DOHH2 (cell line): ENCODE measurements at regions not wholly inside any gene's neighbourhood (a gene's known extent, or its start where the extent isn't known, plus 50 kb on each side); places are given as distances from the start of the nearest gene placed in this dataset.

ENCODE experiments used
- H3F3A ChIP-seq: fragments of 200-600 bp; sonication (generic), shearing (Covaris generic); 2 replicates; pipeline ENCODE4 v1.6.0; 2016; ENCODE audit warnings: antibody characterized with exemption, mild to moderate bottlenecking; ENCODE audit not compliant: control insufficient read depth, insufficient read depth
- H3K27ac ChIP-seq: fragments of 200-600 bp; sonication (generic); 2 replicates; pipeline ENCODE4 v1.5.1; 2014; ENCODE audit warnings: low read depth, mild to moderate bottlenecking, low read length, moderate library complexity
- H3K27me3 ChIP-seq: fragments of 200-600 bp; sonication (generic); 2 replicates; pipeline ENCODE4 v1.6.1; 2014; ENCODE audit warnings: mild to moderate bottlenecking, low read length, mixed read lengths; ENCODE audit not compliant: control insufficient read depth
- H3K36me3 ChIP-seq: fragments of 200-600 bp; sonication (generic); 2 replicates; pipeline ENCODE4 v1.6.1; 2014; ENCODE audit warnings: mild to moderate bottlenecking, low read length, moderate library complexity, mixed read lengths; ENCODE audit not compliant: control insufficient read depth
- H3K4me1 ChIP-seq: fragments of 200-600 bp; sonication (generic); 2 replicates; pipeline ENCODE4 v1.6.1; 2014; ENCODE audit warnings: mild to moderate bottlenecking, low read length, mixed read lengths; ENCODE audit not compliant: control insufficient read depth
- H3K4me2 ChIP-seq: fragments of 200-600 bp; sonication (generic); 2 replicates; pipeline ENCODE4 v1.6.0; 2014; ENCODE audit warnings: mild to moderate bottlenecking, low read length, moderate library complexity
- H3K4me3 ChIP-seq: fragments of 200-600 bp; sonication (generic); 2 replicates; pipeline ENCODE4 v1.5.1; 2014; ENCODE audit warnings: mild to moderate bottlenecking, low read length, mixed read lengths
- H3K79me2 ChIP-seq: fragments of 200-600 bp; sonication (generic); 2 replicates; pipeline ENCODE4 v1.6.1; 2014; ENCODE audit warnings: mild to moderate bottlenecking, low read length, mixed read lengths; ENCODE audit not compliant: control insufficient read depth
- H3K9me2 ChIP-seq: fragments of 200-600 bp; sonication (generic); replicated peaks from 2 replicates; pipeline ENCODE4 v1.6.1; 2014; ENCODE audit warnings: mild to moderate bottlenecking, low read length, mixed read lengths; ENCODE audit not compliant: control insufficient read depth
- H3K9me3 ChIP-seq: fragments of 200-600 bp; sonication (generic); 2 replicates; pipeline ENCODE4 v1.6.1; 2014; ENCODE audit warnings: antibody characterized with exemption, low read length, mixed read lengths; ENCODE audit not compliant: control insufficient read depth, insufficient read depth
- H4K20me1 ChIP-seq: fragments of 200-600 bp; sonication (generic); 2 replicates; pipeline ENCODE4 v1.6.0; 2014; ENCODE audit warnings: low read depth, mild to moderate bottlenecking, antibody characterized with exemption, low read length, moderate library complexity; ENCODE audit not compliant: control insufficient read depth, insufficient read depth
- EZH2phosphoT487 ChIP-seq: fragments of 200-600 bp; sonication (generic); IDR thresholded peaks from 2 replicates; pipeline ENCODE4 v1.6.1; 2017; ENCODE audit warnings: borderline replicate concordance, mild to moderate bottlenecking, antibody characterized with exemption, low read length, moderate library complexity, mixed read lengths
- TF ChIP-seq, protein P1 (sequence below): fragments of 200-600 bp; sonication (generic); IDR thresholded peaks from one replicate; pipeline ENCODE4 v1.5.1; 2014; ENCODE audit warnings: antibody characterized with exemption, mild to moderate bottlenecking, low read depth, low read length; ENCODE audit not compliant: poor library complexity, severe bottlenecking

DNA sequence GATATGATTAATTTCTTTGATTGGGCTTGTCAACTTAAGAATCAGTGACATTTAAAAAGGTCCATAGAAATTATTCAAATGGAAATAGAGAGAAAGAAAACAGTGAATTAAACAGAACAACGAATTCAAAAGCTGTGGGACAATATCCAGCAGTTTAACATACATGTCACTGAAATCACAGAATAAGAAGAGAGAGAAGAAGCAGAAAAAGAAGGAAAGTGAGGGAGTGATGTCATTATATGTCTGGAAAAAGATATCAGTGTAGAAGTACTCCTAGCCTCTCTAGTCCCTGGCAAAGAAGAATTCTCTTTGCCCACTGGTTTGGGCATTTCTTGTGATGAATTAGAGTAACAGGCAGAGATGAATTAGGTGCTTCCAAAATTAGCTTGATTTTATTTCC, 109.2 kb upstream of the ABCA1 start:
- no peaks in the 10 kb centered on the region for H3K79me2 ChIP-seq
- TF ChIP-seq EZH2phosphoT487, result no peak
- TF ChIP-seq, protein P1, sequence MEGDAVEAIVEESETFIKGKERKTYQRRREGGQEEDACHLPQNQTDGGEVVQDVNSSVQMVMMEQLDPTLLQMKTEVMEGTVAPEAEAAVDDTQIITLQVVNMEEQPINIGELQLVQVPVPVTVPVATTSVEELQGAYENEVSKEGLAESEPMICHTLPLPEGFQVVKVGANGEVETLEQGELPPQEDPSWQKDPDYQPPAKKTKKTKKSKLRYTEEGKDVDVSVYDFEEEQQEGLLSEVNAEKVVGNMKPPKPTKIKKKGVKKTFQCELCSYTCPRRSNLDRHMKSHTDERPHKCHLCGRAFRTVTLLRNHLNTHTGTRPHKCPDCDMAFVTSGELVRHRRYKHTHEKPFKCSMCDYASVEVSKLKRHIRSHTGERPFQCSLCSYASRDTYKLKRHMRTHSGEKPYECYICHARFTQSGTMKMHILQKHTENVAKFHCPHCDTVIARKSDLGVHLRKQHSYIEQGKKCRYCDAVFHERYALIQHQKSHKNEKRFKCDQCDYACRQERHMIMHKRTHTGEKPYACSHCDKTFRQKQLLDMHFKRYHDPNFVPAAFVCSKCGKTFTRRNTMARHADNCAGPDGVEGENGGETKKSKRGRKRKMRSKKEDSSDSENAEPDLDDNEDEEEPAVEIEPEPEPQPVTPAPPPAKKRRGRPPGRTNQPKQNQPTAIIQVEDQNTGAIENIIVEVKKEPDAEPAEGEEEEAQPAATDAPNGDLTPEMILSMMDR, result no peak

DNA sequence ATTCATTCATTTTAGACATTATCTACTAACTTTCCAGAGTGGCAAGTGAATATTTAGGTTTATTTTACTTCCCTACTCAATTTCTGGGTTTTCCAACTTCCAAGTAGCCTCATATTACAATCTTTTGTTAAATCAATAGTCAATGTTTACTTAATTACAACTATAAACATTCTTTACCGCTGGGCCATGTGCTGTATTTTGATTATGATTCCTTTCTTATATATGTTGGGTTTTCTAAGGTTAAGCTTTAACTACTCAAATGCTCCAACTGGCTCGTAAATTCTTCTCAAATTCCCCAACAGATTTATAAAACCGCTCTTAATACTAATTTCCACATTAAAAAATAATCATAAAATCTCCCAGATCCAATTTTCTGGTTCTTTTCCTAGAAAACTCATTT, 110.1 kb upstream of the ABCA1 start:
- Histone ChIP-seq H4K20me1 (no peaks in the 10 kb centered on the region), H3F3A (no peaks in the 10 kb centered on the region), H3K36me3 (no peaks in the 10 kb centered on the region), H3K79me2 (no peaks in the 10 kb centered on the region), H3K9me2 (no peaks in the 10 kb centered on the region), H3K4me2 (no peak overlapping the region), H3K27me3 (no peaks in the 10 kb centered on the region), H3K4me1 (peaks cover 10% of the 10 kb centered on the region), H3K27ac (no peak overlapping the region), H3K4me3 (no peak overlapping the region), H3K9me3 (peaks cover 7% of the 10 kb centered on the region; the same call in 1 of the 2 replicates)
- TF ChIP-seq, protein P1, result no peak
- TF ChIP-seq EZH2phosphoT487, result no peak

More for the DNA sequence above, 109.2 kb upstream of the ABCA1 start:
- Histone ChIP-seq H3K27me3 (no peaks in the 10 kb centered on the region), H3K36me3 (no peaks in the 10 kb centered on the region), H3K4me2 (no peak overlapping the region), H3K27ac (no peak overlapping the region), H3K9me3 (peaks cover 7% of the 10 kb centered on the region; the same call in 1 of the 2 replicates), H3F3A (no peaks in the 10 kb centered on the region), H4K20me1 (no peaks in the 10 kb centered on the region), H3K9me2 (no peaks in the 10 kb centered on the region), H3K4me1 (peaks cover 7% of the 10 kb centered on the region), H3K4me3 (no peak overlapping the region)

DNA sequence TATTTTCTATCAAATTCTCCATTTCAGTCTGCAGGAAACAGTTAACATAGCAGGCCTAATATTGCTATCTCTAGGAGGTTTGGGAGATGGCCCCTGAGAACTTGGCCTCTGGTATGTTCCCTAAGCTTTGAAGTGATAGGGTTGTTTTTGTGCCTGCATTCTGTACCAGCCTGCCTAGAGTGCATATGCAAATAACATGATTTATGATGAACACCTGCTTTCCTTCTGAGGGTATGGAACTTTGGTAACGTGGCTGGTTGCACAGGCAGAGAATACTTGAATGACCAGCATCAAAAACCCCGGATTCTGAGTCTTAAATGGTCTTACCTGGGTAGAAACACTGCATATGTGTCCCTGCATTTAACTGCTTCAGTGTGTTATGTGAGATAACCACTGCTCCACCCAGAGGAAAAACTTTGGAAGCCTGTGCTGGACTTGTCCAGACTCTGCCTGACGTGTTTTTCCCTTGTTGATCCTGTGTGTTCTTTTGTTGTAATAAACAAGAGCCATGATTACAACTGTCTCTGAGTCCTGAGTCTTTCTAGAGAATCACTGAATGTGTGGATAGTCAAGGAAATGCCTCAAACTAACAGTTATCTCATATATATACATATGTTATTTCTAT, 111.3 kb upstream of the ABCA1 start:
- no peak for TF ChIP-seq EZH2phosphoT487
- TF ChIP-seq, protein P1, result no peak

More for the DNA sequence above, 111.3 kb upstream of the ABCA1 start:
- Histone ChIP-seq H3K4me1 (peaks cover 10% of the 10 kb centered on the region), H3K4me2 (no peak overlapping the region), H3K9me3 (no peaks in the 10 kb centered on the region), H3K27ac (no peak overlapping the region), H3K4me3 (no peak overlapping the region), H3K9me2 (no peaks in the 10 kb centered on the region), H4K20me1 (no peaks in the 10 kb centered on the region), H3K79me2 (no peaks in the 10 kb centered on the region), H3K36me3 (no peaks in the 10 kb centered on the region), H3K27me3 (no peaks in the 10 kb centered on the region), H3F3A (no peaks in the 10 kb centered on the region)
